ENCODE measurements at regions not wholly inside any gene's neighbourhood (a gene's known extent, or its start where the extent isn't known, plus 50 kb on each side); places are given as distances from the start of the nearest gene placed in this dataset.

- Histone ChIP-seq H3K27ac (no peak overlapping the region), H3K9me3 (peaks cover 0 to 29% of the 10 kb centered on the region in 2 donors), H3K4me3 (no peak overlapping the region), H3K4me1 (no peaks in the 10 kb centered on the region), H3K27me3 (no peaks in the 10 kb centered on the region), H3K36me3 (no peaks in the 10 kb centered on the region)
- TF ChIP-seq, protein P1, sequence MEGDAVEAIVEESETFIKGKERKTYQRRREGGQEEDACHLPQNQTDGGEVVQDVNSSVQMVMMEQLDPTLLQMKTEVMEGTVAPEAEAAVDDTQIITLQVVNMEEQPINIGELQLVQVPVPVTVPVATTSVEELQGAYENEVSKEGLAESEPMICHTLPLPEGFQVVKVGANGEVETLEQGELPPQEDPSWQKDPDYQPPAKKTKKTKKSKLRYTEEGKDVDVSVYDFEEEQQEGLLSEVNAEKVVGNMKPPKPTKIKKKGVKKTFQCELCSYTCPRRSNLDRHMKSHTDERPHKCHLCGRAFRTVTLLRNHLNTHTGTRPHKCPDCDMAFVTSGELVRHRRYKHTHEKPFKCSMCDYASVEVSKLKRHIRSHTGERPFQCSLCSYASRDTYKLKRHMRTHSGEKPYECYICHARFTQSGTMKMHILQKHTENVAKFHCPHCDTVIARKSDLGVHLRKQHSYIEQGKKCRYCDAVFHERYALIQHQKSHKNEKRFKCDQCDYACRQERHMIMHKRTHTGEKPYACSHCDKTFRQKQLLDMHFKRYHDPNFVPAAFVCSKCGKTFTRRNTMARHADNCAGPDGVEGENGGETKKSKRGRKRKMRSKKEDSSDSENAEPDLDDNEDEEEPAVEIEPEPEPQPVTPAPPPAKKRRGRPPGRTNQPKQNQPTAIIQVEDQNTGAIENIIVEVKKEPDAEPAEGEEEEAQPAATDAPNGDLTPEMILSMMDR (IDR thresholded peaks at IDR 0.05), result no peak
- TF ChIP-seq POLR2AphosphoS5 (IDR thresholded peaks at IDR 0.05) (no peak), POLR2A (IDR thresholded peaks at IDR 0.05) (no peak)
- intact Hi-C loops (cut with DNase I; ENCODE audit: low total_unique reads), result no loop called here
- DNase-seq (ENCODE audit: low spot score in 2 of 2), result no peak
Observed at GRCh38 chr7:156590212-156590611, 50.4 kb upstream of the RNF32 start.

GRCh38 chr7:156589808-156590207 is 50.8 kb upstream of the RNF32 start:
- Histone ChIP-seq H3K4me1 (no peaks in the 10 kb centered on the region), H3K36me3 (no peaks in the 10 kb centered on the region), H3K4me3 (no peak overlapping the region), H3K27me3 (no peaks in the 10 kb centered on the region), H3K27ac (no peak overlapping the region), H3K9me3 (peaks cover 0 to 30% of the 10 kb centered on the region in 2 donors)
- no peak for DNase-seq (ENCODE audit: low spot score in 2 of 2)
- intact Hi-C loops (cut with DNase I; ENCODE audit: low total_unique reads), result no loop called here
- no peak for TF ChIP-seq POLR2A (IDR thresholded peaks at IDR 0.05)
- TF ChIP-seq, protein P1 (IDR thresholded peaks at IDR 0.05), result no peak
- TF ChIP-seq POLR2AphosphoS5 (IDR thresholded peaks at IDR 0.05), result no peak

- H3K36me3 ChIP-seq, result no peaks in the 10 kb centered on the region
- H3K27me3 ChIP-seq, result no peaks in the 10 kb centered on the region
- H3K9me3 ChIP-seq, result peaks cover 0 to 16% of the 10 kb centered on the region in 2 donors
- no peak overlapping the region for H3K4me3 ChIP-seq
- intact Hi-C loops (cut with DNase I; ENCODE audit: low total_unique reads), result no loop called here
- TF ChIP-seq POLR2A (IDR thresholded peaks at IDR 0.05) (no peak), POLR2AphosphoS5 (IDR thresholded peaks at IDR 0.05) (no peak)
- TF ChIP-seq, protein P1 (IDR thresholded peaks at IDR 0.05), result no peak
- no peaks in the 10 kb centered on the region for H3K4me1 ChIP-seq
- H3K27ac ChIP-seq, result no peak overlapping the region
- DNase-seq (ENCODE audit: low spot score in 2 of 2), result no peak
Observed at GRCh38 chr7:156585926-156586325, 54.6 kb upstream of the RNF32 start.

- intact Hi-C loops (cut with DNase I; ENCODE audit: low total_unique reads), result no loop called here
- H3K27ac ChIP-seq, result no peak overlapping the region
- H3K4me3 ChIP-seq, result no peak overlapping the region
- H3K9me3 ChIP-seq, result peaks cover 0 to 16% of the 10 kb centered on the region in 2 donors
- no peaks in the 10 kb centered on the region for H3K36me3 ChIP-seq
- TF ChIP-seq POLR2A (IDR thresholded peaks at IDR 0.05) (no peak), POLR2AphosphoS5 (IDR thresholded peaks at IDR 0.05) (no peak)
- TF ChIP-seq, protein P1 (IDR thresholded peaks at IDR 0.05), result no peak
- H3K4me1 ChIP-seq, result no peaks in the 10 kb centered on the region
- DNase-seq (ENCODE audit: low spot score in 2 of 2), result no peak
- no peaks in the 10 kb centered on the region for H3K27me3 ChIP-seq
Observed at GRCh38 chr7:156585025-156585648, 55.4 kb upstream of the RNF32 start.

DNA sequence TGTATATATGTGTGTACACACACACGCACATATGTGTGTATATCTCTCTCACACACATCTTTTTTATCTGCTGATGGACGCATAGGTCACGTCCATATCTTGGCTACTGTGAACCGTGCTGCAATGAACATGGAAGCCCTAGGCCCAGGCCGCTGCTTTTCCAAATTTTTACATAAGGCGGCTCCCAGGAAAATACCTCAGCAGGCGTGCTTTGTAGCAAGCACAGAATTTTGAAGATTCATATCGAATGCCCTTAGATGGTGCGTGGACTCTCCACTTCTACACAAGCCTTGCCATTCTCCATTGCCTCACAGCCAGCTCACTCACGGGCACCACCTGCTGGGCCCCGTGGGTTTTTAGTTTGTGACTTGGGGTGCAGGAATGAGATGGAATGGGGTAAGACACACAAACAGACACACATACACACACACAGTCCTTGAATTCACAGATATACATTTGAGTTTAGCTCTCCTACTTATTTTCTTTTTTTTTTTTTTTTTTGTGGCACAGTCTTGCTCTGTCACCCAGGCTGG is 57.9 kb upstream of the RNF32 start:
- DNase-seq (ENCODE audit: low spot score in 2 of 2), result no peak
- H3K27me3 ChIP-seq, result no peaks in the 10 kb centered on the region

More for the DNA sequence above, 57.9 kb upstream of the RNF32 start:
- no peaks in the 10 kb centered on the region for H3K4me1 ChIP-seq
- H3K27ac ChIP-seq, result no peak overlapping the region
- peaks cover 0 to 16% of the 10 kb centered on the region in 2 donors for H3K9me3 ChIP-seq
- H3K36me3 ChIP-seq, result no peaks in the 10 kb centered on the region
- TF ChIP-seq, protein P1 (IDR thresholded peaks at IDR 0.05), result no peak
- TF ChIP-seq POLR2A (IDR thresholded peaks at IDR 0.05) (no peak), POLR2AphosphoS5 (IDR thresholded peaks at IDR 0.05) (no peak)
- intact Hi-C loops (cut with DNase I; ENCODE audit: low total_unique reads), result no loop called here
- no peak overlapping the region for H3K4me3 ChIP-seq

Data from breast epithelium (tissue), 4 donors.